GM20000 (cell line): ENCODE measurements at regions not wholly inside any gene's neighbourhood (a gene's known extent, or its start where the extent isn't known, plus 50 kb on each side); places are given as distances from the start of the nearest gene placed in this dataset.

ENCODE experiments used
- DNase-seq: peaks from one replicate; pipeline ENCODE4 v3.0.0; 2012; ENCODE audit warnings: low spot score
- TF ChIP-seq, protein P1 (sequence below): IDR thresholded peaks from 2 replicates; pipeline ENCODE4 v1.5.1; 2012; ENCODE audit warnings: mild to moderate bottlenecking, control low read depth; ENCODE audit errors: extremely low read depth, missing control alignments

DNA sequence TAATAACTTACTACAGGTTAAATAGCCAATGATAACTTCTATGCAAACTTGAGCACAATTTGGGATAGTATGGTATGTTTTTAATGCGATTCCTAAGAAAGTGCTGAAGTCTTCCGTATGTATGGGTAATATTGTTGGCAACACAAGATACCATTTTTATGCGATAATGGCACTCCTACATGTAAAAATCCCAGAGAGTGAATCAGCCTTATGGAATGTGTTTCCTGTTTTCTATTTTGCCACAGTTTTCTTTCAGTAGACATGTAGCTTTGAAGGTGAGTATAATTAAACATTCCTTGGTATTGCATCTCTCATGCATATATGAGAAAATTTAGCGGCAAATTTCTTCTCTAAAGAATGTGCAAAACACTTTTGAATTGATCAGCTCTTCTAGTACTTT, 396.8 kb upstream of the AZI2 start:
- DNase-seq: no peak
- TF ChIP-seq, protein P1, sequence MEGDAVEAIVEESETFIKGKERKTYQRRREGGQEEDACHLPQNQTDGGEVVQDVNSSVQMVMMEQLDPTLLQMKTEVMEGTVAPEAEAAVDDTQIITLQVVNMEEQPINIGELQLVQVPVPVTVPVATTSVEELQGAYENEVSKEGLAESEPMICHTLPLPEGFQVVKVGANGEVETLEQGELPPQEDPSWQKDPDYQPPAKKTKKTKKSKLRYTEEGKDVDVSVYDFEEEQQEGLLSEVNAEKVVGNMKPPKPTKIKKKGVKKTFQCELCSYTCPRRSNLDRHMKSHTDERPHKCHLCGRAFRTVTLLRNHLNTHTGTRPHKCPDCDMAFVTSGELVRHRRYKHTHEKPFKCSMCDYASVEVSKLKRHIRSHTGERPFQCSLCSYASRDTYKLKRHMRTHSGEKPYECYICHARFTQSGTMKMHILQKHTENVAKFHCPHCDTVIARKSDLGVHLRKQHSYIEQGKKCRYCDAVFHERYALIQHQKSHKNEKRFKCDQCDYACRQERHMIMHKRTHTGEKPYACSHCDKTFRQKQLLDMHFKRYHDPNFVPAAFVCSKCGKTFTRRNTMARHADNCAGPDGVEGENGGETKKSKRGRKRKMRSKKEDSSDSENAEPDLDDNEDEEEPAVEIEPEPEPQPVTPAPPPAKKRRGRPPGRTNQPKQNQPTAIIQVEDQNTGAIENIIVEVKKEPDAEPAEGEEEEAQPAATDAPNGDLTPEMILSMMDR: no peak

DNA sequence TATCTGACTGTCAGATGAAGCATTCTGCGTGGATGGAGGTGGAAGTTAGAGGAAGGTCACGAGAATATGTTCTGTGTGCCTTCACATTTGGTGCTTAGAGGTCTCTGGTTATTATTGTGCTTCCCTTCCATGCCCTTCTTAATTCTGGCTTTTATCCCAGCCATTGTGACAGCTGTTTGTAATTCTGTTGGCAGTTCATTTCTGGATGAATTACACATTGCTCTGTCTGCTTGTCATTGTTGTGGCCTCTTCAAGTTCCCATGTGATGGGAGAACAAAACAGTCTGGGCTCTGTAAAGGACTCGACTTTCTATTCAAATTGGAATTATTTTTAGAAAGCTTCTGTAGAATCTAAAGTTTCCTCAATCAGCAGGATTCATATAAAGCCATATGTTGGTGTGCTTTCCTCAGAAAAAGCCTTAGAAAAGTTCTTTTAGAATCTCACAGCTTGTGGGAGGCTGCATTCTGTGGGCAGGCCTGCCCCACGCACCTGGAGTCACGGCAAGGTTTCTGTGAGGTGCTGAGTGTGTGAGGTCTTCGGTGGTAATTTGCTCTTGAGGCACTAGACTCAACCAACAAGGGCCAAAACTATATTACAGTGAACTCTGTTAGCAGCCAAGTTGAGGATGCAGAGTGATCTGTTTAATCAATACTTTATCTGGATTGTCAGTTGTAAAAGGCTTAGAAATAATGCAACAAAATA, 397.4 kb upstream of the AZI2 start:
- TF ChIP-seq, protein P1: no peak
- DNase-seq: no peak

DNA sequence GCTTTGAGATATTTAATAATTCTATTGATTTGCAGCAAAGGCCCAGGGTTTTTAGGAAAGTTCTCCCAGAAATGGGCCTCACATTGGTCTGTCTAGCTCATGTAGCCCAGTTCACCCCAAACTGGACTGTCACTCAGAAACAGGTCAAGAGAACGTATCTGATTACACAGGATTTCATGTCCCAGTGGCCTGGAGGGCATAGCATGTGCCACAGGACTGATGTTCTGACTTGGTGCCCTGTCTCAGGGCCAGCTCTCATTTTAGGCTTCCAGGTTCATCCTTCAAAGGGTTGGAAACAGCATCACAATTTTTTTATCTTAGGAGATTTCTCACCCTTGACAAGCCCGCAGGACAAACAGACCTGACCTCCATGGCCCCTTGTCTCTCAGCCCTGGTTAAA, 398.4 kb upstream of the AZI2 start:
- no peak for DNase-seq
- TF ChIP-seq, protein P1: no peak

DNA sequence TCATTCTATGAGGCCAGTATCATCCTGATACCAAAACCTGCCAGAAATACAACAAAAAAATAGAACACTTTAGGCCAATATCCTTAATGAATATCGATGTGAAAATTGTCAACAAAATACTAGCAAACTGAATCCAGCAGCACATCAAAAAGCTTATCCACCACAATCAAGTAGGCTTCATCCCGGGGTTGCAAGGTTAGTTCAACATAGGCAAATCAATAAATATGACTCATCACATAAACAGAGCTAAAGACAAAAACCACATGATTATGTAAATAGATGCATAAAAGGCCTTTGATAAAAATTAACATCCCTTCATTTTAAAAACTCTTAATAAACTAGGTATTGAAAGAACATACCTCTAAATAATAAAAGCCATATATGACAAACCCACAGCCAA, 403.2 kb upstream of the AZI2 start:
- no peak for DNase-seq

DNA sequence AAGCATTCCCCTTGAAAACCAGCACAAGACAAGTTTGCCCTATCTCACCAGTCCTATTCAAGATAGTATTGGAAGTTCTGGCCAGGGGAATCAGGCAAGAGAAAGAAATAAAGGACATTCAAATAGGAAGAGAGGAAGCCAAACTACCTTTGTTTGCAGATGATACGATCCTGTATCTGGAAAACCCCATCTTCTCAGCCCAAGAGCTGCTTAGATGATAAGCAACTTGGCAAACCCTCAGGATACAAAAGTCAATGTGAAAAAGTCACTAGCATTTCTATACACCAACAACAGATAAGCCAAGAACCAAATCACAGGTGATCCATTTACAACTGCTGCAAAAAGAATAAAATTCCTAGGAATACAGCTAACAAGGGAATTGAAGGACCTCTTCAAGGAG, 403.7 kb upstream of the AZI2 start:
- no peak for DNase-seq
- TF ChIP-seq, protein P1: no peak

More for the DNA sequence above, 403.2 kb upstream of the AZI2 start:
- TF ChIP-seq, protein P1: no peak

DNA sequence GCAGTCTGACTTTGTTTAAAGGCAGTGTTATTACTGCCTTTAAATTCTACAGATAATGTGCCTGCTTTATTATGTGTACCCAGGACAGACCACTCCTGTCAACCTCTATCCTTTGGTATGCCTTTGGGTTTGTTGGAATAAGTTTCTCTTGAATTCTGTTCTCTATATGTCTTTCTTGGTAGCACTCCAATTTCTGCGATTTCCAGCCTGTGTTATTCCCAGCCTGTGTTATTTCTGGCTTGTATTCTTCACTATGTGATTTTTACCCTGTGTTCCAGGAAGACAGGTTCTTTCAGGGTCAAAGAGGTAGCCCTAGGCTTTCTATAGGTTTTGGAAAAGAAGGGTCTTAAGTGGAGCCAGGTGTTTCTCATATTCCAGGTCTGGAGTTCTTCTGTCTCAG, 407.4 kb upstream of the AZI2 start:
- no peak for DNase-seq
- TF ChIP-seq, protein P1: no peak

DNA sequence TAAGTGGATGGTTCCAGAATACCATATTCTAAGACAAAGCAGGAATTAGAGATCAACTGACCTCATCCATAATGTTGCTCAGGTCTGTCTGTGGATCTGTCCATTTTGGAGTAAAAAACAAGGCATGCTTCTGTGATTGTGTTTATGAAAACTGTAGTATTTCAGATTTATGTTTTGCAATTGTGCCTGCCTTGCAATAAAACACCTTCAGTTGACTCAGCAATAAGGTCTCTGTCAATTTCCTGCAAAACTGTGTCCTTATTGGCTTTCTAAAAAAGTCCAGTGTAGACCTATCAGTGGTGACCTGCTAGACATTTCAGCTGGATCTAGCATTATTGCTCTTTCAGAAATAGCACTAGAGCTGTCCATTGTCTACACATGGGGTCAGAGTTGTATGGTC, 409.5 kb upstream of the AZI2 start:
- no peak for DNase-seq
- TF ChIP-seq, protein P1: no peak
